K562 (cell line): ENCODE measurements at regions not wholly inside any gene's neighbourhood (a gene's known extent, or its start where the extent isn't known, plus 50 kb on each side); places are given as distances from the start of the nearest gene placed in this dataset.

Experiments used
- ARNT ChIP-seq, 2 experiments: fragments of 450-650 bp; IDR thresholded peaks; 2 replicates each; pipeline ENCODE4 v1.6.1; 2016; ENCODE audit warnings: mild to moderate bottlenecking in 1 of 2
- CTCF ChIP-seq, 3 experiments: IDR thresholded peaks in 2 of 3; conservative IDR thresholded peaks in 1 of 3; 2 replicates each; pipeline ENCODE4 v1.5.1; 2011 to 2012; ENCODE audit warnings: low read length in 3 of 3, mild to moderate bottlenecking in 3 of 3, control low read depth in 2 of 3, improper control_type of control experiment in 1 of 3, inconsistent platforms in 1 of 3, low read depth in 1 of 3, mixed read lengths in 1 of 3, moderate library complexity in 1 of 3; ENCODE audit not compliant: insufficient read depth in 2 of 3
- EZH2 ChIP-seq: IDR thresholded peaks from 2 replicates; pipeline ENCODE4 v1.6.1; 2012; ENCODE audit warnings: low read depth, mild to moderate bottlenecking, inconsistent platforms, low read length, borderline replicate concordance
- HDAC6 ChIP-seq: IDR thresholded peaks from 2 replicates; pipeline ENCODE4 v1.6.1; 2012; ENCODE audit warnings: low read depth, mild to moderate bottlenecking, control low read depth, inconsistent platforms, low read length, moderate library complexity
- IFI16 ChIP-seq: fragments of 250-450 bp; sonication (Bioruptor Pico); IDR thresholded peaks from 2 replicates; pipeline ENCODE4 v2.1.2; 2022; ENCODE audit warnings: mild to moderate bottlenecking, inconsistent platforms
- JUNB ChIP-seq: fragments of 450-650 bp; formaldehyde crosslinking; conservative IDR thresholded peaks from 2 replicates; pipeline ENCODE4 v1.4.0; 2020; ENCODE audit warnings: mild to moderate bottlenecking
- MAZ ChIP-seq, 2 experiments: fragments of 450-650 bp in 1 of 2; sonication (generic) in 1 of 2; formaldehyde crosslinking; IDR thresholded peaks in 1 of 2; conservative IDR thresholded peaks in 1 of 2; 2 replicates each; pipeline versions ENCODE4 v1.4.0 to v1.5.0; 2020; ENCODE audit warnings: mild to moderate bottlenecking in 1 of 2, missing genetic modification reagents in 1 of 2
- PBX2 ChIP-seq, 2 experiments: IDR thresholded peaks in 1 of 2; conservative IDR thresholded peaks in 1 of 2; 2 replicates each; pipeline ENCODE4 v1.6.1; 2016; ENCODE audit warnings: low read depth in 2 of 2, mild to moderate bottlenecking in 1 of 2, missing compliant biosample characterization in 1 of 2, missing genetic modification characterization in 1 of 2, moderate library complexity in 1 of 2
- PRDM10 ChIP-seq: fragments of 450-650 bp; IDR thresholded peaks from 2 replicates; pipeline ENCODE4 v1.6.1; 2018; ENCODE audit not compliant: partially characterized antibody
- STAT6 ChIP-seq: sonication (generic); formaldehyde crosslinking; IDR thresholded peaks from 2 replicates; pipeline ENCODE4 v1.8.1; 2023; ENCODE audit warnings: mild to moderate bottlenecking, missing genetic modification reagents
- TF ChIP-seq, protein P1 (sequence below): sonication (generic); formaldehyde crosslinking; IDR thresholded peaks from 2 replicates; pipeline ENCODE4 v1.8.0; 2023; ENCODE audit warnings: mild to moderate bottlenecking, missing genetic modification reagents
- TF ChIP-seq, protein P2 (sequence below): fragments of 250-450 bp; sonication (Bioruptor Pico); IDR thresholded peaks from 2 replicates; pipeline ENCODE4 v1.5.0; 2021

DNA sequence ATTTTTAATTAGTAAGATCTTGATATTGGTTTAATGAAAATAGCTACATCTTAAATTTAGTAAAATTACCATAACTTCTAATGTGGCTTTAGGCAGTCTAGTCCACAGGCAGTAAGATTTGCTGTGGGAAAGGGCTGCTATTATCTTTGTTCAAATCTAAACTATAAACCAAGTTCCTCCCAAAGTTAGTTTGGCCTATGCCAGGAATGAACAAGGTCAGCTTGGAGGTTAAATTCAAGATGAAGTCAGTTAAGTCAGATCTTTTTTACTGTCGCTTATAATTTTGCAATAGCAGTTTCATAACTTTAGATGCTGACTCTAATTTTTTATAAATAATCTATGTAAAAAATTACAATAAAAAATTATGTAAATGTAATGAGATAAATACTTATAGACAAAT, 1016.9 kb upstream of the ALCAM start:
- TF ChIP-seq PRDM10 (no peak), CTCF (IDR thresholded peaks at IDR 0.05 in 2 of 3, conservative IDR thresholded peaks at IDR 0.05 in 1 of 3; ENCODE audit: insufficient read depth in 2 of 3, low read depth in 1 of 3, low read length in 3 of 3) (no peak), MAZ (CRISPR knock-in tag; conservative IDR thresholded peaks at IDR 0.05 in 1 of 2, IDR thresholded peaks at IDR 0.05 in 1 of 2) (no peak), STAT6 (CRISPR knock-in tag) (no peak), JUNB (CRISPR knock-in tag) (no peak), PBX2 (CRISPR knock-in tag; IDR thresholded peaks at IDR 0.05; ENCODE audit: low read depth) (no peak), PBX2 (tag; conservative IDR thresholded peaks at IDR 0.05; ENCODE audit: low read depth) (no peak), ARNT (IDR thresholded peaks at IDR 0.05) (no peak), EZH2 (no peak), IFI16 (CRISPR knock-in tag) (no peak), HDAC6 (no peak)
- TF ChIP-seq, protein P1, sequence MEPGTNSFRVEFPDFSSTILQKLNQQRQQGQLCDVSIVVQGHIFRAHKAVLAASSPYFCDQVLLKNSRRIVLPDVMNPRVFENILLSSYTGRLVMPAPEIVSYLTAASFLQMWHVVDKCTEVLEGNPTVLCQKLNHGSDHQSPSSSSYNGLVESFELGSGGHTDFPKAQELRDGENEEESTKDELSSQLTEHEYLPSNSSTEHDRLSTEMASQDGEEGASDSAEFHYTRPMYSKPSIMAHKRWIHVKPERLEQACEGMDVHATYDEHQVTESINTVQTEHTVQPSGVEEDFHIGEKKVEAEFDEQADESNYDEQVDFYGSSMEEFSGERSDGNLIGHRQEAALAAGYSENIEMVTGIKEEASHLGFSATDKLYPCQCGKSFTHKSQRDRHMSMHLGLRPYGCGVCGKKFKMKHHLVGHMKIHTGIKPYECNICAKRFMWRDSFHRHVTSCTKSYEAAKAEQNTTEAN = no peak
- TF ChIP-seq, protein P2, sequence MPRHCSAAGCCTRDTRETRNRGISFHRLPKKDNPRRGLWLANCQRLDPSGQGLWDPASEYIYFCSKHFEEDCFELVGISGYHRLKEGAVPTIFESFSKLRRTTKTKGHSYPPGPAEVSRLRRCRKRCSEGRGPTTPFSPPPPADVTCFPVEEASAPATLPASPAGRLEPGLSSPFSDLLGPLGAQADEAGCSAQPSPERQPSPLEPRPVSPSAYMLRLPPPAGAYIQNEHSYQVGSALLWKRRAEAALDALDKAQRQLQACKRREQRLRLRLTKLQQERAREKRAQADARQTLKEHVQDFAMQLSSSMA (CRISPR knock-in tag) = no peak
